ENCODE measurements at regions not wholly inside any gene's neighbourhood (a gene's known extent, or its start where the extent isn't known, plus 50 kb on each side); places are given as distances from the start of the nearest gene placed in this dataset.

GRCh38 chr9:78860801-78861475 lies 564.0 kb downstream of the PSAT1 start:
- Mint-ChIP-seq H3K4me3 (no peak overlapping the region), H3K4me1 (no peaks in the 10 kb centered on the region), H3K27me3 (no peaks in the 10 kb centered on the region), H3K27ac (no peak overlapping the region), H3K9me3 (no peaks in the 10 kb centered on the region), H3K36me3 (no peaks in the 10 kb centered on the region)
- DNase-seq, result no peak
- CTCF ChIA-PET, result no interaction called here

DNA sequence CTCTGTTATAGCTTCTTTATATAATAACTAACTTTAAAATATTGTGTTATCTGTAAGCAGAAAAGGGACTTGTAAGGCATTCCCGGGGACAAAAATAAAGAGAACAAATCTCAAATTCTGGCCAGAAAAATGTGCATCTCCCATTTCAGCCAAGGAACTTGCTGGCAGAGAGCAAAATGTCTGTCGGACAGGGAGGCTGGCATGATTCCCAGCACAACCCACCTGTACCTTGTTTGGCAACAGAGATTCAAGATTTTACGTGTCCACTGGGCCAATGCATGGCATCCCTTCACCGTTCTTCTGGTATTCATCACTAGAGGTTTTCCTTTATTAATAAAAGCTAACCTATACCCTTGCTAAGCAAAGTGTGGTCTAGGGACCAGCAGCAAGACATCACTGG lies 566.6 kb downstream of the PSAT1 start:
- no peak for DNase-seq
- Mint-ChIP-seq H3K4me3 (no peak overlapping the region), H3K27ac (no peak overlapping the region), H3K9me3 (no peaks in the 10 kb centered on the region), H3K36me3 (no peaks in the 10 kb centered on the region), H3K27me3 (no peaks in the 10 kb centered on the region), H3K4me1 (no peaks in the 10 kb centered on the region)
- CTCF ChIA-PET, result no interaction called here

DNA sequence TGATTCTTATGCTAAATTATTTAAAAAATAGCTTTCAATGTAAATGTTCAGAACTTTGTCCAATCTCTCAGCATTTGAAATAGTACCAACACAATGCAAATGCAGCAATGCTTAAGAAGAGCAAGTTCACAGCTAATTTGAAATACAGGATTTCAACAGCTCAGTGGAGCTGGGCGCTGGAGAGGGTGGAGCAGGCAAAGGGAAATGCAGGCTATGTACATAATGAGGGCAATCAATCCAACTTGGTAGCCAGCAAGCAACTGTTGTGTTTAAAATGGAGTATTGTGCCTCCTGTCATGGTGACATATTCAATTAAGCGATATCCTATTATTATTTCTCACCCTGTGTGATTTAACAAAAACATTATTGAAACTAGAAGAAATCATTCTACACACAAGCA lies 568.8 kb downstream of the PSAT1 start:
- no peaks in the 10 kb centered on the region for H3K9me3 Mint-ChIP-seq
- no peak overlapping the region for H3K4me3 Mint-ChIP-seq
- DNase-seq, result no peak
- CTCF ChIA-PET, result no interaction called here
- no peak overlapping the region for H3K27ac Mint-ChIP-seq
- H3K27me3 Mint-ChIP-seq, result no peaks in the 10 kb centered on the region
- no peaks in the 10 kb centered on the region for H3K36me3 Mint-ChIP-seq
- no peaks in the 10 kb centered on the region for H3K4me1 Mint-ChIP-seq

GRCh38 chr9:78866207-78867132 lies 569.5 kb downstream of the PSAT1 start:
- CTCF ChIA-PET, result no interaction called here
- DNase-seq, result no peak
- Mint-ChIP-seq H3K27ac (no peak overlapping the region), H3K4me3 (no peak overlapping the region), H3K36me3 (no peaks in the 10 kb centered on the region), H3K4me1 (no peaks in the 10 kb centered on the region), H3K27me3 (no peaks in the 10 kb centered on the region), H3K9me3 (no peaks in the 10 kb centered on the region)

GRCh38 chr9:78871086-78871451 lies 574.1 kb downstream of the PSAT1 start:
- peaks cover 3% of the 10 kb centered on the region for H3K9me3 Mint-ChIP-seq
- no peaks in the 10 kb centered on the region for H3K36me3 Mint-ChIP-seq
- no peak overlapping the region for H3K4me3 Mint-ChIP-seq
- no peaks in the 10 kb centered on the region for H3K4me1 Mint-ChIP-seq
- no peaks in the 10 kb centered on the region for H3K27me3 Mint-ChIP-seq
- DNase-seq, result no peak
- H3K27ac Mint-ChIP-seq, result no peak overlapping the region
- CTCF ChIA-PET, result no interaction called here

GRCh38 chr9:78871452-78872331 lies 574.8 kb downstream of the PSAT1 start:
- CTCF ChIA-PET, result no interaction called here
- DNase-seq, result no peak
- no peak overlapping the region for H3K4me3 Mint-ChIP-seq
- no peaks in the 10 kb centered on the region for H3K4me1 Mint-ChIP-seq
- no peak overlapping the region for H3K27ac Mint-ChIP-seq
- H3K36me3 Mint-ChIP-seq, result no peaks in the 10 kb centered on the region
- peaks cover 3% of the 10 kb centered on the region for H3K9me3 Mint-ChIP-seq
- no peaks in the 10 kb centered on the region for H3K27me3 Mint-ChIP-seq

GRCh38 chr9:78874061-78874460 lies 577.1 kb downstream of the PSAT1 start:
- H3K27me3 Mint-ChIP-seq, result no peaks in the 10 kb centered on the region
- peaks cover 3% of the 10 kb centered on the region for H3K9me3 Mint-ChIP-seq
- no peak overlapping the region for H3K27ac Mint-ChIP-seq
- CTCF ChIA-PET, result no interaction called here
- no peak for DNase-seq
- no peaks in the 10 kb centered on the region for H3K36me3 Mint-ChIP-seq
- H3K4me3 Mint-ChIP-seq, result no peak overlapping the region
- no peaks in the 10 kb centered on the region for H3K4me1 Mint-ChIP-seq

- Mint-ChIP-seq H3K36me3 (no peaks in the 10 kb centered on the region), H3K27me3 (no peaks in the 10 kb centered on the region), H3K4me1 (no peaks in the 10 kb centered on the region), H3K27ac (no peak overlapping the region), H3K9me3 (no peaks in the 10 kb centered on the region), H3K4me3 (no peak overlapping the region)
- CTCF ChIA-PET, result no interaction called here
- DNase-seq, result no peak
Measured at GRCh38 chr9:78879324-78880100, 582.6 kb downstream of the PSAT1 start.

- Mint-ChIP-seq H3K27me3 (no peaks in the 10 kb centered on the region), H3K4me3 (no peak overlapping the region), H3K4me1 (no peaks in the 10 kb centered on the region), H3K9me3 (no peaks in the 10 kb centered on the region), H3K27ac (no peak overlapping the region), H3K36me3 (no peaks in the 10 kb centered on the region)
- no peak for DNase-seq
- CTCF ChIA-PET, result no interaction called here
Measured at GRCh38 chr9:78881295-78881694, 584.4 kb downstream of the PSAT1 start.

DNA sequence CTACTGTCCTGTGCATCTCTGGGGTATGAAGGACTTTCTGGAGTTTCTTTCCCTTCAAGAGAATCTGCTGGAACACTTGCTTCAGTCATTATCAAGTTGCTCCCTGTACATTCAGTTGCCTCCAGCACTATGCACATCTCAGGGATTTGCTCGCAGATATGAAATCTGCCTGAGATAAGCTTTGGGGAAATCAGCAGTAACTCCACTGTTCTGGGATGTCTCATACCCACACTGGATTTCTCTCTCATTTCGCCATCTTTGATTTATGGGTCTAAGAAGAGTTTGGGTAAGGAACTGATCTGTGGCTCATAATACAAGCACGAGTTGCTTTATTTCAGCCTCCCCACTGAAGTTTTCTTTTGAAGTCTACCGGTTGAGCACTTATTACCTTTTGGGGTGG lies 585.6 kb downstream of the PSAT1 start:
- CTCF ChIA-PET, result no interaction called here
- DNase-seq, result no peak
- no peaks in the 10 kb centered on the region for H3K27me3 Mint-ChIP-seq
- H3K9me3 Mint-ChIP-seq, result no peaks in the 10 kb centered on the region
- no peak overlapping the region for H3K27ac Mint-ChIP-seq
- no peak overlapping the region for H3K4me3 Mint-ChIP-seq
- H3K4me1 Mint-ChIP-seq, result no peaks in the 10 kb centered on the region
- H3K36me3 Mint-ChIP-seq, result no peaks in the 10 kb centered on the region

DNA sequence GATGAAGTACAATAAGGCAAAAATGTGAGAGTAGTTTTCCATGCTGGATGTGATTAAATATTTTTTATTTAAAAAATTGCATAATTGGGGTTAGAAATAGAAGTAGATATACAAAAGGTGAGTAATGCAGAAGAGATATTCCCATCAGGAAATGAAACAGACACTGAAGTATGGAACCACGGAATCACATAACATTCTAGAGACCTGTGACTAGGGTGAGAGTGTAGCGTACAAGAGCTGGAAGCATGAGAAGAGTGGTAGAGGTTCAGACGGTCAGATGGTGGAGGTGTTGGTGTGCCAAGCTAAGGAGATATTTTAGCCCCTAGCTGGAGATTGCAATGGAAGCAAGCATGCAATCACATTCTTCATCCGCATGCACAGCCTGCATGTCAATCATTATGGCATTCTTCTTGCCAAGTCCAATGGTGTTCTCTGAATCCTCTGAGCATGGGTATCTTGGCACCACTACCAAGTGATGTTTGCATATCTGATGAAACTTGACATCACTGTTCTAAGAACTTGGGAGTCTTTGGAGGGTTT lies 587.8 kb downstream of the PSAT1 start:
- Mint-ChIP-seq H3K27me3 (no peaks in the 10 kb centered on the region), H3K4me1 (no peaks in the 10 kb centered on the region), H3K4me3 (no peak overlapping the region), H3K36me3 (no peaks in the 10 kb centered on the region), H3K9me3 (peaks cover 3% of the 10 kb centered on the region), H3K27ac (no peak overlapping the region)
- CTCF ChIA-PET, result no interaction called here
- DNase-seq, result no peak

DNA sequence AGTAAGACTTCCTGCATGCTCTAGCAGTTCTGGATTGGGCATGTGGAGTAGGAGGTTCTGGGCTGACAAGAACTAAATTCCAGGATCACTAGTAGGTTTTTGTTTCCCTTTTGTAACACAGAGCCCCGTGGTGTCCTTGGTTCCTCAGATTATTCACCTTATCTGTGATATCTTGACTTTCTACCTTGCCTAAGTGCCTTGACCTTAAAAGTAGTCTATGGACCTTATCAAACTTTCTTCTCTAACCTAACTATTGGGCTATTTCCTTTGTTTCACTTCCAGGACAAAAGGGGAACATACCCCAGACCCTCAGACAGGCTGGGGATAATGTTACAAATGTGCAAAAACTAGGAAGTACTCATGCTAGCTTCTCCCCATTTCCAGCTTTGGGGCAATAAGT lies 595.3 kb downstream of the PSAT1 start:
- DNase-seq, result no peak
- H3K36me3 Mint-ChIP-seq, result no peaks in the 10 kb centered on the region
- H3K9me3 Mint-ChIP-seq, result peaks cover 6% of the 10 kb centered on the region
- H3K27ac Mint-ChIP-seq, result no peak overlapping the region
- H3K27me3 Mint-ChIP-seq, result no peaks in the 10 kb centered on the region
- no peaks in the 10 kb centered on the region for H3K4me1 Mint-ChIP-seq
- CTCF ChIA-PET, result no interaction called here
- H3K4me3 Mint-ChIP-seq, result no peak overlapping the region

DNA sequence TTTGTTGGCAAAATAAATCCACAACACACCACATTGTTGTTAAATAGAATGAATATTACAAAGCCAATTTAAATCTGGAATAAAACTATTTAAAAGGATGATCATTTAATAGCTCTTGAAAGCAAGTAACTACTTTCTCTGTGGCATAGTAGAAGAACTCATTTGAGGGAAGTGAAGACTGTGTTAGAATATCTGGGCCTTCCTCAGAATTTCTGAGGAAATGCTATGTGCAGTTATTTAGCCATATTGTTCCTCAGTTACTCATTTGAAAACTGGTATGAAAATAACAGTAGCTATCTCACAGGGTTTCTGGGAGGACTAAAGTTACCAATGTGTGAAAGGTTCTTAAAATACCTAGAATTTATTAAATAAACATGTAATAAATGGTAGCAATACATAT lies 595.8 kb downstream of the PSAT1 start:
- DNase-seq, result no peak
- no peak overlapping the region for H3K4me3 Mint-ChIP-seq
- no peaks in the 10 kb centered on the region for H3K27me3 Mint-ChIP-seq
- no peaks in the 10 kb centered on the region for H3K4me1 Mint-ChIP-seq
- no peak overlapping the region for H3K27ac Mint-ChIP-seq
- H3K9me3 Mint-ChIP-seq, result peaks cover 6% of the 10 kb centered on the region
- H3K36me3 Mint-ChIP-seq, result no peaks in the 10 kb centered on the region
- CTCF ChIA-PET, result no interaction called here

Data from activated naive CD4-positive, alpha-beta T cell treated with anti-CD3 and anti-CD28 coated beads, Interleukin-2, amount 10 ng/mL, durations not matched to agents 7 days and 5 days (primary cell).